CD14-positive monocyte (primary cell): ENCODE measurements at regions not wholly inside any gene's neighbourhood (a gene's known extent, or its start where the extent isn't known, plus 50 kb on each side); places are given as distances from the start of the nearest gene placed in this dataset.

Experiments
- DNase-seq, 3 donors: peaks; one replicate each; pipeline ENCODE4 v3.0.0-alpha.2; 2011 to 2022
- H2AFZ ChIP-seq: 2 replicates; pipeline ENCODE4 v1.6.0; 2012; ENCODE audit warnings: mild to moderate bottlenecking, low read depth, low read length, inconsistent platforms; ENCODE audit not compliant: insufficient read depth, poor library complexity, severe bottlenecking
- H3K27ac ChIP-seq, 2 donors: 1 replicate in 1 of 2; 2 replicates in 1 of 2; pipeline ENCODE4 v1.5.1; 2012 to 2013; ENCODE audit warnings: low read length in 2 of 2, control low read depth in 1 of 2, inconsistent platforms in 1 of 2, low read depth in 1 of 2, mild to moderate bottlenecking in 1 of 2
- H3K27me3 ChIP-seq, 2 donors: one replicate each; pipeline versions ENCODE4 v1.6.0 to v1.6.1; 2011 to 2013; ENCODE audit warnings: low read length in 2 of 2; ENCODE audit not compliant: control insufficient read depth in 2 of 2, insufficient read depth in 2 of 2
- H3K36me3 ChIP-seq, 2 donors: replicated peaks in 1 of 2; 1 replicate in 1 of 2; 2 replicates in 1 of 2; pipeline versions ENCODE4 v1.5.1 to v1.6.1; 2012 to 2013; ENCODE audit warnings: low read length in 2 of 2, control low read depth in 1 of 2, inconsistent platforms in 1 of 2, mild to moderate bottlenecking in 1 of 2; ENCODE audit not compliant: insufficient read depth in 2 of 2, control insufficient read depth in 1 of 2
- H3K4me1 ChIP-seq, 2 donors: 1 replicate in 1 of 2; 2 replicates in 1 of 2; pipeline versions ENCODE4 v1.5.1 to v1.6.1; 2012 to 2013; ENCODE audit warnings: low read length in 2 of 2, control low read depth in 1 of 2, inconsistent platforms in 1 of 2, mild to moderate bottlenecking in 1 of 2, moderate library complexity in 1 of 2; ENCODE audit not compliant: insufficient read depth in 2 of 2, control insufficient read depth in 1 of 2
- H3K4me2 ChIP-seq: replicated peaks from 2 replicates; pipeline ENCODE3; 2012; ENCODE audit warnings: low read length, moderate library complexity, mild to moderate bottlenecking; ENCODE audit not compliant: poor library complexity, severe bottlenecking; ENCODE audit errors: extremely low read depth
- H3K4me3 ChIP-seq, 3 experiments: fragments of 200-600 bp in 1 of 3; sonication (generic) in 1 of 3; replicated peaks in 1 of 3; 1 replicate in 2 of 3; 2 replicates in 1 of 3; pipeline ENCODE4 v1.5.1; 2011 to 2013; ENCODE audit warnings: low read length in 3 of 3, mild to moderate bottlenecking in 3 of 3, control low read depth in 2 of 3, low read depth in 2 of 3, inconsistent platforms in 1 of 3, moderate library complexity in 1 of 3
- H3K79me2 ChIP-seq: 2 replicates; pipeline ENCODE4 v1.6.0; 2012; ENCODE audit warnings: mild to moderate bottlenecking, control low read depth, inconsistent platforms, low read length, moderate library complexity; ENCODE audit not compliant: insufficient read depth
- H3K9ac ChIP-seq: 2 replicates; pipeline ENCODE4 v1.6.0; 2017; ENCODE audit warnings: low read length, mild to moderate bottlenecking; ENCODE audit not compliant: insufficient read depth, poor library complexity, severe bottlenecking
- H3K9me3 ChIP-seq, 2 donors: replicated peaks in 1 of 2; 1 replicate in 1 of 2; 2 replicates in 1 of 2; pipeline versions ENCODE4 v1.5.1 to v1.6.1; 2012 to 2013; ENCODE audit warnings: low read length in 2 of 2, control low read depth in 1 of 2; ENCODE audit not compliant: control insufficient read depth in 1 of 2, insufficient read depth in 1 of 2
- H4K20me1 ChIP-seq: 2 replicates; pipeline ENCODE4 v1.6.0; 2012; ENCODE audit warnings: mild to moderate bottlenecking, low read length, control low read depth, moderate library complexity; ENCODE audit not compliant: insufficient read depth
- H3K27ac Mint-ChIP-seq, 7 donors: one replicate each; pipeline ENCODE4 v1.8.0; 2020; ENCODE audit warnings: mild to moderate bottlenecking in 7 of 7, mixed read lengths in 7 of 7, moderate library complexity in 6 of 7, inconsistent platforms in 2 of 7
- H3K27me3 Mint-ChIP-seq, 3 donors: one replicate each; pipeline ENCODE4 v1.8.0; 2021 to 2022; ENCODE audit warnings: low read depth in 3 of 3, mild to moderate bottlenecking in 3 of 3, mixed read lengths in 3 of 3, moderate library complexity in 3 of 3, inconsistent platforms in 1 of 3
- H3K36me3 Mint-ChIP-seq, 2 donors: one replicate each; pipeline ENCODE4 v1.8.0; 2020; ENCODE audit warnings: mixed read lengths in 2 of 2, inconsistent platforms in 1 of 2, mild to moderate bottlenecking in 1 of 2
- H3K4me1 Mint-ChIP-seq: one replicate; pipeline ENCODE4 v1.8.0; 2020; ENCODE audit warnings: mild to moderate bottlenecking, mixed read lengths
- H3K4me3 Mint-ChIP-seq, 2 donors: one replicate each; pipeline ENCODE4 v1.8.0; 2020; ENCODE audit warnings: mild to moderate bottlenecking in 2 of 2, mixed read lengths in 2 of 2, moderate library complexity in 1 of 2
- H3K9me3 Mint-ChIP-seq, 7 donors: one replicate each; pipeline ENCODE4 v1.8.0; 2020 to 2022; ENCODE audit warnings: mixed read lengths in 7 of 7, mild to moderate bottlenecking in 6 of 7, moderate library complexity in 6 of 7, inconsistent platforms in 2 of 7
- WGBS: methylation state at CpG from one replicate; pipeline ENCODE4 v1.1.5; 2013; ENCODE audit warnings: missing lambda C conversion rate; ENCODE audit not compliant: insufficient coverage; 5-methylcytosine and 5-hydroxymethylcytosine counted together
- intact Hi-C, 2 donors: fragments of 100-400 bp; cut with micrococcal nuclease; formaldehyde crosslinking; loops; one replicate each; pipeline versions ENCODE4 v1.15.0 to v1.15.1; 2023
- TF ChIP-seq, protein P1 (sequence below): fragments of 200-600 bp; IDR thresholded peaks from one replicate; pipeline ENCODE4 v1.8.0; 2022; ENCODE audit warnings: antibody characterized with exemption, mild to moderate bottlenecking

GRCh38 chr4:188270273-188271069 lies 131.2 kb downstream of the TRIML1 start:
- Histone ChIP-seq H3K27ac (no peak overlapping the region), H3K4me2 (no peak overlapping the region), H3K9me3 (peaks cover 0 to 15% of the 10 kb centered on the region in 2 donors), H3K27me3 (no peaks in the 10 kb centered on the region), H3K79me2 (no peaks in the 10 kb centered on the region), H3K36me3 (no peaks in the 10 kb centered on the region), H2AFZ (no peak overlapping the region), H4K20me1 (no peaks in the 10 kb centered on the region), H3K4me1 (no peaks in the 10 kb centered on the region), H3K4me3 (no peak overlapping the region), H3K9ac (no peak overlapping the region)
- DNase-seq, result no peak
- peaks cover 0 to 2% (median 0%) of the 10 kb centered on the region in 3 donors for H3K27me3 Mint-ChIP-seq
- no peak overlapping the region for H3K27ac Mint-ChIP-seq
- H3K4me1 Mint-ChIP-seq, result no peaks in the 10 kb centered on the region
- intact Hi-C loops, result no loop called here
- no peak overlapping the region for H3K4me3 Mint-ChIP-seq
- TF ChIP-seq, protein P1, sequence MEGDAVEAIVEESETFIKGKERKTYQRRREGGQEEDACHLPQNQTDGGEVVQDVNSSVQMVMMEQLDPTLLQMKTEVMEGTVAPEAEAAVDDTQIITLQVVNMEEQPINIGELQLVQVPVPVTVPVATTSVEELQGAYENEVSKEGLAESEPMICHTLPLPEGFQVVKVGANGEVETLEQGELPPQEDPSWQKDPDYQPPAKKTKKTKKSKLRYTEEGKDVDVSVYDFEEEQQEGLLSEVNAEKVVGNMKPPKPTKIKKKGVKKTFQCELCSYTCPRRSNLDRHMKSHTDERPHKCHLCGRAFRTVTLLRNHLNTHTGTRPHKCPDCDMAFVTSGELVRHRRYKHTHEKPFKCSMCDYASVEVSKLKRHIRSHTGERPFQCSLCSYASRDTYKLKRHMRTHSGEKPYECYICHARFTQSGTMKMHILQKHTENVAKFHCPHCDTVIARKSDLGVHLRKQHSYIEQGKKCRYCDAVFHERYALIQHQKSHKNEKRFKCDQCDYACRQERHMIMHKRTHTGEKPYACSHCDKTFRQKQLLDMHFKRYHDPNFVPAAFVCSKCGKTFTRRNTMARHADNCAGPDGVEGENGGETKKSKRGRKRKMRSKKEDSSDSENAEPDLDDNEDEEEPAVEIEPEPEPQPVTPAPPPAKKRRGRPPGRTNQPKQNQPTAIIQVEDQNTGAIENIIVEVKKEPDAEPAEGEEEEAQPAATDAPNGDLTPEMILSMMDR, result no peak
- H3K9me3 Mint-ChIP-seq, result peaks cover 2 to 27% (median 17%) of the 10 kb centered on the region in 7 donors
- H3K36me3 Mint-ChIP-seq, result no peaks in the 10 kb centered on the region
- 89% methylated on average over 28 of the region's 30 CpGs for WGBS

DNA sequence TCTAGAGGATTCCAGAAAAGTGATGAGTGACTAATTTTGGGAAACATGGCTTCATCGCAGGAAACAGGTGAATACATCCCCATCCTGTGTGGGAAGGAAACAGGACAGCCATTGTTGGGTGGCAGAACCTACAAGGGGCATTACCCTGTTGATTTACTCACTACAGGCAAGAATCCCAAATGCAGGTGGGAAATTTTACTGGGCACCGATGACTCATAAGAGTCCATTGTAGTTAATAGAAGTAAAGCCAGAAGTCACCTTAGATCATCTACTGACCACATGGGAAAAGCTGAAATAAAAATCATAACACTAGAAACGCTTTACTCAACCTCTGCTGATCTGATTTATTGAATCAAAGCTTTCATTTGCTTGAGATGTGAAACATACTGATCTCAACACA lies 136.4 kb downstream of the TRIML1 start:
- WGBS, result 33% methylated on average over 1 of the region's 3 CpGs
- Mint-ChIP-seq H3K9me3 (peaks cover under 1 to 11% (median 6%) of the 10 kb centered on the region in 7 donors), H3K36me3 (no peaks in the 10 kb centered on the region), H3K27ac (no peak overlapping the region), H3K4me1 (no peaks in the 10 kb centered on the region), H3K27me3 (peaks cover 0 to 4% (median 1%) of the 10 kb centered on the region in 3 donors), H3K4me3 (no peak overlapping the region)
- Histone ChIP-seq H3K27ac (no peak overlapping the region), H3K4me2 (no peak overlapping the region), H3K9ac (no peak overlapping the region), H3K4me1 (no peaks in the 10 kb centered on the region), H2AFZ (no peak overlapping the region), H3K36me3 (no peaks in the 10 kb centered on the region), H3K27me3 (no peaks in the 10 kb centered on the region), H3K79me2 (no peaks in the 10 kb centered on the region), H3K4me3 (no peak overlapping the region), H4K20me1 (no peaks in the 10 kb centered on the region), H3K9me3 (peaks cover under 1 to 4% of the 10 kb centered on the region in 2 donors)
- TF ChIP-seq, protein P1, result no peak
- no peak for DNase-seq
- intact Hi-C loops, result no loop called here
